HFFc6 (cell line): ENCODE measurements at regions not wholly inside any gene's neighbourhood (a gene's known extent, or its start where the extent isn't known, plus 50 kb on each side); places are given as distances from the start of the nearest gene placed in this dataset.

ENCODE experiments used
- DNase-seq: peaks from one replicate; pipeline ENCODE4 v3.0.0-alpha.2; 2018
- H3K27ac Mint-ChIP-seq: 2 replicates; pipeline ENCODE4 v1.8.0; 2020; ENCODE audit warnings: mild to moderate bottlenecking, mixed read lengths
- H3K27me3 Mint-ChIP-seq: 2 replicates; pipeline ENCODE4 v1.8.0; 2021; ENCODE audit warnings: mild to moderate bottlenecking, moderate library complexity, mixed read lengths; ENCODE audit not compliant: insufficient read depth
- H3K36me3 Mint-ChIP-seq: 2 replicates; pipeline ENCODE4 v1.8.0; 2021; ENCODE audit warnings: low read depth, mixed read lengths
- H3K4me1 Mint-ChIP-seq: 2 replicates; pipeline ENCODE4 v1.8.0; 2020; ENCODE audit warnings: low read depth, mixed read lengths
- H3K4me3 Mint-ChIP-seq: 2 replicates; pipeline ENCODE4 v1.8.0; 2020; ENCODE audit warnings: mild to moderate bottlenecking, moderate library complexity, mixed read lengths
- H3K9me3 Mint-ChIP-seq: 2 replicates; pipeline ENCODE4 v1.8.0; 2020; ENCODE audit warnings: mild to moderate bottlenecking, mixed read lengths
- CTCF ChIP-seq: fragments of 200-600 bp; sonication (generic); IDR thresholded peaks from 2 replicates; pipeline ENCODE4 v1.5.0; 2021; ENCODE audit warnings: antibody characterized with exemption, mild to moderate bottlenecking

DNA sequence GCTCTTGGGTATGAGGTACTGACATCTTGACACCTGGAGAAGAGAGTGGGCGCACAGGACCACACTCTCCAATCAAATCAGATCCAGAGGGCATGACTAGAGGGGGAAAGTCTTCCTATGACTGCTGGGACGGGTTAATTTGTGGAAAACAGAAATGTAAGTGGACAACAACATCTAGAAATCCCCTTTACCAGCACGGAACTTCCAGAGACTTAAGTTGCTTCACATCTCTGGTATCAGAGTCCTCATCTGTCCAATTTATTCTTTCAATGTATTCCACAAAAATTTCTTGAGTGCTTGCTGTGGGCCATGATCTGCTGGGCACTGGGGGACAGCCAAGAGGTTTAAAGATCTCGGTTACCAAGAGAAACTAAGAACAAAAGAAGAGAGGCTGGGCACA, 159.2 kb downstream of the COPRS start:
- Mint-ChIP-seq H3K4me1 (peaks cover 55% of the 10 kb centered on the region), H3K9me3 (no peaks in the 10 kb centered on the region; the same call in 1 of the 2 replicates), H3K27me3 (peaks cover 3% of the 10 kb centered on the region; the same call in 1 of the 2 replicates), H3K36me3 (peaks cover 11% of the 10 kb centered on the region), H3K4me3 (no peak overlapping the region), H3K27ac (no peak overlapping the region)
- TF ChIP-seq CTCF, result no peak
- no peak for DNase-seq

DNA sequence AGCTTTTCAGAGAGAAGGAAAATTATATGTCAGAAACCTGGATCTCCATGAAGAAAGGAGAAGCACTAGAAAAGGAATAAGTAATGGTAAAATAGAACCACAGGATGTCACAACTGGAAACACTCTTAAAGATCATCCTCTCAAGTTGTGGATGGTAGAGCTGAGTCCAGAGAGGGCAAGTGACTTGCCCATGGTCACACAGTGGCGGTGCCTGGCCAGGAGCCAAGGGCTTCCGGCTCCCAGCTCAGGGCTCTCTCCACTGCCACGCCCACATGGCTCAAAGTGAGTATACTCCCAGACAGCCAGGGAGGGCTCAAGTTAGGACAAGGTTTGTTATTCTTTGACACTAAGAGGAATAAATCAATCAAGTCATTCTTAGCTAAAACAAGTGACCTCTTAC, 159.8 kb downstream of the COPRS start:
- H3K27ac Mint-ChIP-seq, result no peak overlapping the region

GRCh38 chr17:31698751-31699150, 160.3 kb downstream of the COPRS start:
- Mint-ChIP-seq H3K36me3 (peaks cover 11% of the 10 kb centered on the region), H3K4me3 (no peak overlapping the region), H3K27me3 (peaks cover 3% of the 10 kb centered on the region; the same call in 1 of the 2 replicates), H3K4me1 (peaks cover 66% of the 10 kb centered on the region), H3K27ac (no peak overlapping the region), H3K9me3 (no peaks in the 10 kb centered on the region; the same call in 1 of the 2 replicates)
- TF ChIP-seq CTCF, result no peak
- DNase-seq, result no peak

More for the DNA sequence above, 159.8 kb downstream of the COPRS start:
- peaks cover 3% of the 10 kb centered on the region; the same call in 1 of the 2 replicates for H3K27me3 Mint-ChIP-seq
- no peaks in the 10 kb centered on the region; the same call in 1 of the 2 replicates for H3K9me3 Mint-ChIP-seq
- peaks cover 11% of the 10 kb centered on the region for H3K36me3 Mint-ChIP-seq
- no peak overlapping the region for H3K4me3 Mint-ChIP-seq
- peaks cover 61% of the 10 kb centered on the region for H3K4me1 Mint-ChIP-seq
- no peak for TF ChIP-seq CTCF
- DNase-seq, result no peak

GRCh38 chr17:31697838-31698237, 161.2 kb downstream of the COPRS start:
- H3K27me3 Mint-ChIP-seq, result peaks cover 3% of the 10 kb centered on the region; the same call in 1 of the 2 replicates
- H3K4me1 Mint-ChIP-seq, result peaks cover 68% of the 10 kb centered on the region
- no peak for DNase-seq
- peaks cover 11% of the 10 kb centered on the region for H3K36me3 Mint-ChIP-seq
- H3K27ac Mint-ChIP-seq, result no peak overlapping the region; the same call in 1 of the 2 replicates
- H3K9me3 Mint-ChIP-seq, result no peaks in the 10 kb centered on the region; the same call in 1 of the 2 replicates
- H3K4me3 Mint-ChIP-seq, result no peak overlapping the region
- TF ChIP-seq CTCF, result no peak

- Mint-ChIP-seq H3K27me3 (peaks cover 3% of the 10 kb centered on the region; the same call in 1 of the 2 replicates), H3K36me3 (peaks cover 11% of the 10 kb centered on the region), H3K4me1 (peaks cover 76% of the 10 kb centered on the region), H3K4me3 (peak overlapping the region; percentile 39; the same call in 1 of the 2 replicates), H3K9me3 (no peaks in the 10 kb centered on the region; the same call in 1 of the 2 replicates), H3K27ac (peak overlapping the region; percentile 85)
- no peak for TF ChIP-seq CTCF
- no peak for DNase-seq
Observed at GRCh38 chr17:31696703-31697325, 162.2 kb downstream of the COPRS start.
